Activated T-helper 17 cell treated with anti-CD3 and anti-CD28 coated beads, Interleukin-2, amount 50 U/mL, for 72 hours (primary cell): ENCODE measurements at regions not wholly inside any gene's neighbourhood (a gene's known extent, or its start where the extent isn't known, plus 50 kb on each side); places are given as distances from the start of the nearest gene placed in this dataset.

Experiments used
- ATAC-seq: fragments of 150-1000 bp; cut with Tn5 transposase; replicated peaks from 2 replicates; pipeline ENCODE4 v1.10.0; 2021; ENCODE audit warnings: mild to moderate bottlenecking, moderate library complexity
- H3K27ac Mint-ChIP-seq: one replicate; pipeline ENCODE4 v1.8.0; 2022; ENCODE audit warnings: mixed read lengths
- H3K27me3 Mint-ChIP-seq: one replicate; pipeline ENCODE4 v1.8.0; 2022; ENCODE audit warnings: mixed read lengths
- H3K36me3 Mint-ChIP-seq: one replicate; pipeline ENCODE4 v1.8.0; 2022; ENCODE audit warnings: low read depth, mild to moderate bottlenecking, mixed read lengths
- H3K4me1 Mint-ChIP-seq: one replicate; pipeline ENCODE4 v1.8.0; 2022; ENCODE audit warnings: mixed read lengths
- H3K4me3 Mint-ChIP-seq: one replicate; pipeline ENCODE4 v1.8.0; 2022; ENCODE audit warnings: mild to moderate bottlenecking, mixed read lengths
- H3K9me3 Mint-ChIP-seq: one replicate; pipeline ENCODE4 v1.8.0; 2022; ENCODE audit warnings: mixed read lengths

DNA sequence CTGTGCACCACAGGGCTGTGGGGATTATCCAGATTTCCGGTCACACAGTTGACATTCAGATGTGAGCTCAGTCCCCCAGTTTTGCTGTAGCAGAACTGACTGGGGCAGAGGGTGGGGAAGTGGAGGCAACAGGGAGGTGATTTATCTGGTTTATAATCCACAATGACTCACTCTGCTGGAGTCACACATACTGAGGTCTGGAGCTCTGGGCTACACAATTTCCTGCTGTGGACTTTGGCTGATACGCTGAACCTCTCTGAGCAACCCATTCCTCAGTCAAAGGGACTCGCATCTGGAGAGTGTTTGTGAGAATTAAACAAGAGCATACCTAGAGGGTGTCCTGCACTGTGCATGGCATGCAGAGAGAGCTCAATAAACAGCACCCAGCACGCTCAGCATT lies 64.8 kb upstream of the PLPP4 start:
- no peaks in the 10 kb centered on the region for H3K9me3 Mint-ChIP-seq
- H3K36me3 Mint-ChIP-seq: no peaks in the 10 kb centered on the region
- no peak overlapping the region for H3K4me3 Mint-ChIP-seq
- ATAC-seq: no peak
- H3K4me1 Mint-ChIP-seq: no peaks in the 10 kb centered on the region
- H3K27me3 Mint-ChIP-seq: peaks cover 10% of the 10 kb centered on the region
- no peak overlapping the region for H3K27ac Mint-ChIP-seq

GRCh38 chr10:120392671-120393079 lies 64.4 kb upstream of the PLPP4 start:
- no peak overlapping the region for H3K27ac Mint-ChIP-seq

DNA sequence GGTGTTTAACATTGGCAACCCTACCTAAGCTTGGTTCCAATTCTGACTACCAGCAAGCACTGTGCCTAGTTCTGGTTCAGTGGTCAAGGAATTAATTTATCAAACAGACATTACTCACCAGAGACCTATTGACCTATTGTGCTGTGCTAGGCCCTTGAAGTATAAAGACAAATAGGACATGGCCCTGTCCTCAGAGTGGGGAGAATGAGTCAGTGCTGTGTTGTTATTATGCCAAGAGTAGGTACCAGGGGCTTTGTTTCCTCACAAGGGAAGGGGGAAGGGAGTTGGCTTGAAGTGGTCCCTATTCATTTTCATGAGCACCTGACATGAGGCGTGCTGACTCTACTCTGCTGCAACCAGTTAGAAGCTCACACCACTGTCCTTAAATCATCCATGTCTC lies 62.6 kb upstream of the PLPP4 start:
- Mint-ChIP-seq H3K4me3 (no peak overlapping the region), H3K9me3 (no peaks in the 10 kb centered on the region), H3K27ac (no peak overlapping the region), H3K4me1 (no peaks in the 10 kb centered on the region), H3K27me3 (peaks cover 10% of the 10 kb centered on the region), H3K36me3 (no peaks in the 10 kb centered on the region)
- no peak for ATAC-seq

More at GRCh38 chr10:120392671-120393079, 64.4 kb upstream of the PLPP4 start:
- H3K36me3 Mint-ChIP-seq: no peaks in the 10 kb centered on the region
- H3K4me3 Mint-ChIP-seq: no peak overlapping the region
- H3K4me1 Mint-ChIP-seq: no peaks in the 10 kb centered on the region
- ATAC-seq: no peak
- H3K9me3 Mint-ChIP-seq: no peaks in the 10 kb centered on the region
- peaks cover 10% of the 10 kb centered on the region for H3K27me3 Mint-ChIP-seq

- no peaks in the 10 kb centered on the region for H3K9me3 Mint-ChIP-seq
- no peak for ATAC-seq
- no peak overlapping the region for H3K4me3 Mint-ChIP-seq
- H3K27me3 Mint-ChIP-seq: peaks cover 10% of the 10 kb centered on the region
- H3K27ac Mint-ChIP-seq: no peak overlapping the region
- H3K4me1 Mint-ChIP-seq: no peaks in the 10 kb centered on the region
- H3K36me3 Mint-ChIP-seq: no peaks in the 10 kb centered on the region
Measured at GRCh38 chr10:120396228-120396627, 60.8 kb upstream of the PLPP4 start.

- no peaks in the 10 kb centered on the region for H3K36me3 Mint-ChIP-seq
- peaks cover 7% of the 10 kb centered on the region for H3K27me3 Mint-ChIP-seq
- H3K4me1 Mint-ChIP-seq: no peaks in the 10 kb centered on the region
- H3K27ac Mint-ChIP-seq: no peak overlapping the region
- no peak for ATAC-seq
- H3K9me3 Mint-ChIP-seq: no peaks in the 10 kb centered on the region
- H3K4me3 Mint-ChIP-seq: no peak overlapping the region
Measured at GRCh38 chr10:120398180-120398579, 58.8 kb upstream of the PLPP4 start.

- H3K27ac Mint-ChIP-seq: no peak overlapping the region
- ATAC-seq: no peak
- H3K4me3 Mint-ChIP-seq: no peak overlapping the region
- H3K4me1 Mint-ChIP-seq: no peaks in the 10 kb centered on the region
- no peaks in the 10 kb centered on the region for H3K9me3 Mint-ChIP-seq
- no peaks in the 10 kb centered on the region for H3K36me3 Mint-ChIP-seq
- H3K27me3 Mint-ChIP-seq: peaks cover 4% of the 10 kb centered on the region
Measured at GRCh38 chr10:120400601-120401000, 56.4 kb upstream of the PLPP4 start.

DNA sequence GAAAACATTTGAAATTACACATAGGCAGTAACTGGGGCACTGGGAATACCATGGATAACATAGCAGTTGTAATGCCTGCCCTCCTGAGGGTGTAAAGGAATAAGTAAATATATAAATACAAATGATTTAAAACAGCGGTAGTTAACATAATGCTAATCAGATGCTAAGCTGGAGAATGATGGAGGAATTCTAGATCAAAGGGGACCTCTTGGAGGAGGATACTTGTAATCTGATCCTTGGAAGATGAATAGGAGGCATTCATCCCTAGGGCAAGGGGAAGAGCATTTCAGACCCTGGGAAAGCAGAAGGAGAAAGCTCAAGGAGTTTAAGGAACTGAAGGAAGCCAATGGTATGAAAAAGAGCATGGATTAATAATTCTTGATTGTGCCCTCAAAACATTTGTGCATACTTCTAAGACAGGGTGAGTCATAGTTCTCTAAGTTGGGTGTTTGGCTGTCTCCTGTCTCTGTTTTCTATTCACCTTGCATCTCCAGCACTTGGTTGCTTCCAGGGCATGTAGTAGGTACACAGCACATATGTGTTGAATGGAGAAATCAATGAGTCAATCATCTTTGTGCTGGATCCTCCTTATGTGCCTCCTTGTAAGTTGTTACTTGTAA lies 54.8 kb upstream of the PLPP4 start:
- no peaks in the 10 kb centered on the region for H3K9me3 Mint-ChIP-seq
- peaks cover 4% of the 10 kb centered on the region for H3K27me3 Mint-ChIP-seq
- no peak overlapping the region for H3K27ac Mint-ChIP-seq
- ATAC-seq: no peak
- H3K4me3 Mint-ChIP-seq: no peak overlapping the region
- H3K4me1 Mint-ChIP-seq: no peaks in the 10 kb centered on the region
- H3K36me3 Mint-ChIP-seq: no peaks in the 10 kb centered on the region

- Mint-ChIP-seq H3K4me3 (no peak overlapping the region), H3K9me3 (no peaks in the 10 kb centered on the region), H3K4me1 (no peaks in the 10 kb centered on the region), H3K36me3 (no peaks in the 10 kb centered on the region), H3K27me3 (peaks cover 4% of the 10 kb centered on the region), H3K27ac (no peak overlapping the region)
- no peak for ATAC-seq
Measured at GRCh38 chr10:120403109-120403508, 53.9 kb upstream of the PLPP4 start.

DNA sequence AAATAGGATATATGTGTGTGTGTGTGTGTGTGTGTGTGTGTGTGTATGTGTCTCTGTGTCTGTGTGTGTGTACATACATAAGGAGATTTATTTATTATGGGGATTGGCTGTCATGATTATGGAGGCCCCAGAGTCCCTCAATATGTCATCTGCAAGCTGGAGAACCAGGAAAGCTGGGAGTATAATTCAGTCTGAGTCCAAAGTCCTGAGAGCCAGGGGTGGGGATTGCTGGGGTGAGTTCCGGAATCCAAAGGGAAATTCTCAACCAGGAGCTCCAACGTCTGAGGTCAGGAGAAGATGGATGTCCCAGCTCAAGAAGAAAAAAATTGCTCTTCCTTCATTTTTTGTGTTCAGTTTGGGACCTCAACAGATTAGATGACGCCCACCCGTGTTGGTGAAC lies 50.7 kb upstream of the PLPP4 start:
- Mint-ChIP-seq H3K27ac (no peak overlapping the region), H3K4me1 (no peaks in the 10 kb centered on the region), H3K4me3 (no peak overlapping the region), H3K36me3 (no peaks in the 10 kb centered on the region), H3K27me3 (peaks cover 17% of the 10 kb centered on the region), H3K9me3 (no peaks in the 10 kb centered on the region)
- no peak for ATAC-seq
